ENCODE measurements at regions not wholly inside any gene's neighbourhood (a gene's known extent, or its start where the extent isn't known, plus 50 kb on each side); places are given as distances from the start of the nearest gene placed in this dataset.

- Mint-ChIP-seq H3K36me3 (ENCODE audit: low read depth) (peaks cover 2% of the 10 kb centered on the region), H3K4me3 (no peak overlapping the region), H3K27ac (ENCODE audit: unreplicated experiment) (no peak overlapping the region), H3K4me1 (peaks cover 19% of the 10 kb centered on the region), H3K27me3 (ENCODE audit: low read depth) (no peaks in the 10 kb centered on the region), H3K9me3 (no peaks in the 10 kb centered on the region)
- TF ChIP-seq CTCF (conservative IDR thresholded peaks at IDR 0.05) = no peak
- no peak for DNase-seq (ENCODE audit: low read depth, low spot score)
Observed at GRCh38 chr2:64267699-64268098, 123.5 kb upstream of the PELI1 start.

DNA sequence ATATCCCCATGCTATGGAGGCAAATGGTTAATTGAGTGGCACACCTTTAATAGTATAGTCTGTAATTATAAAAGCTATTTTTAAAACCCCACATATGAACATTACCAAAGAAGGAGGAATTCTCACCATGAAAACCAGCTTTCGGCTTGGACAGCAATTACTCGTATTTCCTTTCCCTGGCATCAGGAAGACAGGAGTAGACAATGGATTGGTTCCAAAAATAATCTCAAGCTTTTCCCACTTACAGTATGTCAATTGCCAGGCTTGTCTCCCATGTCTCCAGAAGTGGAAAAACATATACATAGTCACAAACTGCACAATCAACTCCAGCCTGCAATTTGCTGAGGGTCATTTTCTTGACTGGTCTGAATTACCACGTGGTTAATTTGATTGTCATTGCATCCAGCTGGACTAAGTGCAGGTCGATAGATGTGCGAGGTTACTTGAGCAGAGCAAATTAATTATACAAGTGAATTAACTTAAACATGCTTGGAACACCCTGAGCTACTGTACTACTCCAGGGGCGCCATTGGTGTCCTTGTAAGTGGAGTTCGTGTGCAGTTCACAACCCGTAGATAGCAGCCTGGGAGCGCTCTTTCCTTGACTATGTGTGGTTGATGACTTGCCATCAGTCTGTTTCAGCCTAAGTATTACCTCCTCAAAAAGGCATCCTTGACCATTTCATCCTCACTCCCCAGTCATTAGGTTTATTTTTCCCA lies 124.3 kb upstream of the PELI1 start:
- H3K4me3 Mint-ChIP-seq = no peak overlapping the region
- DNase-seq (ENCODE audit: low read depth, low spot score) = no peak
- no peaks in the 10 kb centered on the region for H3K9me3 Mint-ChIP-seq
- H3K4me1 Mint-ChIP-seq = peaks cover 22% of the 10 kb centered on the region
- no peak for TF ChIP-seq CTCF (conservative IDR thresholded peaks at IDR 0.05)
- H3K27me3 Mint-ChIP-seq (ENCODE audit: low read depth) = no peaks in the 10 kb centered on the region
- H3K27ac Mint-ChIP-seq (ENCODE audit: unreplicated experiment) = no peak overlapping the region
- peaks cover 2% of the 10 kb centered on the region for H3K36me3 Mint-ChIP-seq (ENCODE audit: low read depth)

DNA sequence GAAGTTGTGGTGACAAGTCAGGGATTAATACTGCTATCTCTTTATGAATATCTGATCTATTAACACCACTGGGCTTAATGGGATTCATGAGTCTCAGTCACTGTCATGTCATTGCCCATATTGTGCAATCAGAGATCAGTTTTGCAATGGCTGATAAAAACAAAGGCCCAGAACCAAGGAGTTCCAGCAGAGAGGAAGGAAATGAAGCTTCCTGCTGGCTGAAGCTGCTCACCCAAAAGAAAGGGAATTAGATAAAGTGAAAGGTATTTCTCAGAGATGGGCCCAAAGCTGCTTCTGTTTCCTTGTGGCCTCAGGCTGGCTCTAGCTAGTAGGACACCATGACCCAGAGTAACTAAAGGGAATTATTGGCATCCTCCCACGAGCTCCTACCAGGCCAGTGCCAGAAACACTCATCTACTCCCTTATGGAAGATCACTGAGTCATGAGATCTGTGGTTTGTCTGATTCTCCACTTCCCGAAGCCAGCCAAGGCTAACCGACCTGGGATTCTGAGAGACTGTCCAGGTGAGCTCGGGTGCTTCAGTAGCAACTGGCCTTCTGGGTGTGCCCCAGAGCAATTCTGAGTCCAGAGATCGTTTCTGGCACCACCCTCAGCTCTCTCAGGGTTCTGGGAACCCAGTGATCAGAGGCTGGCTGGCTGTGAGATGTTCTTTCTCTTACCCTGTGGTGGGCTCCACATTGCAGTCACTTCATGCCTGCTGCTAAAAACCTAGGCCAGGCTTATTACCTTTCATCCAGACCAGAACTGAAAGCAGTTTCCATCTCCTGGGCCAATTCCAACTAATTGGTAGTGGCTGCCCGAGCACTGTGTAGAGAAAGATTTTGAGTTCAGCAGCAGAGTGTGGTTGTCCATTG lies 129.5 kb upstream of the PELI1 start:
- no peaks in the 10 kb centered on the region for H3K9me3 Mint-ChIP-seq
- H3K4me1 Mint-ChIP-seq = peaks cover 25% of the 10 kb centered on the region
- H3K4me3 Mint-ChIP-seq = no peak overlapping the region
- peaks cover 2% of the 10 kb centered on the region for H3K36me3 Mint-ChIP-seq (ENCODE audit: low read depth)
- TF ChIP-seq CTCF (conservative IDR thresholded peaks at IDR 0.05) = no peak
- H3K27ac Mint-ChIP-seq (ENCODE audit: unreplicated experiment) = no peak overlapping the region
- no peaks in the 10 kb centered on the region for H3K27me3 Mint-ChIP-seq (ENCODE audit: low read depth)
- no peak for DNase-seq (ENCODE audit: low read depth, low spot score)

GRCh38 chr2:64274399-64275173 lies 130.4 kb upstream of the PELI1 start:
- no peak for DNase-seq (ENCODE audit: low read depth, low spot score)
- TF ChIP-seq CTCF (conservative IDR thresholded peaks at IDR 0.05) = no peak
- Mint-ChIP-seq H3K4me3 (no peak overlapping the region), H3K4me1 (peaks cover 25% of the 10 kb centered on the region), H3K9me3 (no peaks in the 10 kb centered on the region), H3K36me3 (ENCODE audit: low read depth) (peaks cover 2% of the 10 kb centered on the region), H3K27me3 (ENCODE audit: low read depth) (no peaks in the 10 kb centered on the region), H3K27ac (ENCODE audit: unreplicated experiment) (no peak overlapping the region)

- no peak for DNase-seq (ENCODE audit: low read depth, low spot score)
- H3K27ac Mint-ChIP-seq (ENCODE audit: unreplicated experiment) = no peak overlapping the region
- no peaks in the 10 kb centered on the region for H3K9me3 Mint-ChIP-seq
- H3K36me3 Mint-ChIP-seq (ENCODE audit: low read depth) = peaks cover 2% of the 10 kb centered on the region
- H3K27me3 Mint-ChIP-seq (ENCODE audit: low read depth) = no peaks in the 10 kb centered on the region
- no peak for TF ChIP-seq CTCF (conservative IDR thresholded peaks at IDR 0.05)
- no peak overlapping the region for H3K4me3 Mint-ChIP-seq
- H3K4me1 Mint-ChIP-seq = peaks cover 25% of the 10 kb centered on the region
Observed at GRCh38 chr2:64275174-64275466, 130.9 kb upstream of the PELI1 start.
